Lower lobe of right lung (tissue), 2 donors: ENCODE measurements at regions not wholly inside any gene's neighbourhood (a gene's known extent, or its start where the extent isn't known, plus 50 kb on each side); places are given as distances from the start of the nearest gene placed in this dataset. TPM values are rescaled to one million over a fixed set of nuclear protein-coding genes. Genes with fewer than 3 reads are reported as not detected.
"Not testable (repeated sequence)": the region's sequence is repeated elsewhere in the genome, so short reads cannot be mapped to it uniquely, and the experiment has no call there.

Source experiments
- ATAC-seq, 2 donors: fragments of 200-7000 bp; cut with Tn5 transposase; one replicate each; pipeline ENCODE4 v1.9.1; 2020 to 2022; ENCODE audit warnings: mild to moderate bottlenecking in 2 of 2, moderate library complexity in 2 of 2
- DNase-seq: peaks from one replicate; pipeline ENCODE4 v3.0.0-alpha.2; 2020
- H3K27ac ChIP-seq: fragments of 200-600 bp; one replicate; pipeline ENCODE4 v1.8.0; 2022
- H3K27me3 ChIP-seq: fragments of 200-600 bp; one replicate; pipeline ENCODE4 v1.8.0; 2022; ENCODE audit warnings: low read depth
- H3K36me3 ChIP-seq: fragments of 200-600 bp; one replicate; pipeline ENCODE4 v1.8.0; 2022; ENCODE audit warnings: mild to moderate bottlenecking
- H3K4me1 ChIP-seq: fragments of 200-600 bp; one replicate; pipeline ENCODE4 v1.8.0; 2022
- H3K4me3 ChIP-seq: fragments of 200-600 bp; one replicate; pipeline ENCODE4 v1.8.0; 2022; ENCODE audit warnings: mild to moderate bottlenecking
- H3K9me3 ChIP-seq: fragments of 200-600 bp; one replicate; pipeline ENCODE4 v1.8.0; 2022
- CTCF ChIP-seq: fragments of 200-600 bp; IDR thresholded peaks from one replicate; pipeline ENCODE4 v1.8.0; 2022; ENCODE audit warnings: antibody characterized with exemption, mild to moderate bottlenecking
- intact Hi-C: fragments of 100-400 bp; cut with DNase I; formaldehyde crosslinking; loops from one replicate; pipeline ENCODE4 v1.11.0; 2022
- microRNA-seq: library from miRNA; unstranded; fragments of <30 nt; microRNA quantifications from one replicate; pipeline ENCODE4 v1.2.0, GENCODE V29; 2020; ENCODE audit warnings: borderline number of aligned reads
- donor health status: DM: no; HTN: yes; CAD: no; lungs with severe emphysema.

- ATAC-seq: no peak
- no peaks in the 10 kb centered on the region for H3K4me1 ChIP-seq
- no peak overlapping the region for H3K4me3 ChIP-seq
- DNase-seq: no peak
- no peak overlapping the region for H3K27ac ChIP-seq
- intact Hi-C loops: no loop called here
- H3K9me3 ChIP-seq: no peaks in the 10 kb centered on the region
- TF ChIP-seq CTCF: no peak
- no peaks in the 10 kb centered on the region for H3K27me3 ChIP-seq
- no peaks in the 10 kb centered on the region for H3K36me3 ChIP-seq
Observed at GRCh38 chr10:56470701-56471100, 109.6 kb upstream of the ZWINT start.

- intact Hi-C loops: no loop called here
Observed at GRCh38 chr10:56469482-56469881, 108.4 kb upstream of the ZWINT start.

GRCh38 chr10:56466005-56466404 lies 104.9 kb upstream of the ZWINT start:
- no peaks in the 10 kb centered on the region for H3K36me3 ChIP-seq
- intact Hi-C loops: no loop called here
- H3K9me3 ChIP-seq: no peaks in the 10 kb centered on the region
- H3K27ac ChIP-seq: no peak overlapping the region
- TF ChIP-seq CTCF: no peak
- H3K4me3 ChIP-seq: no peak overlapping the region
- no peak for DNase-seq
- no peaks in the 10 kb centered on the region for H3K27me3 ChIP-seq
- no peak for ATAC-seq
- no peaks in the 10 kb centered on the region for H3K4me1 ChIP-seq

More at GRCh38 chr10:56469482-56469881, 108.4 kb upstream of the ZWINT start:
- no peak for TF ChIP-seq CTCF
- Histone ChIP-seq H3K4me3 (no peak overlapping the region), H3K4me1 (no peaks in the 10 kb centered on the region), H3K9me3 (no peaks in the 10 kb centered on the region), H3K27ac (no peak overlapping the region), H3K27me3 (no peaks in the 10 kb centered on the region), H3K36me3 (no peaks in the 10 kb centered on the region)
- no peak for ATAC-seq
- DNase-seq: no peak

GRCh38 chr10:56449770-56450169 lies 88.7 kb upstream of the ZWINT start:
- intact Hi-C loops: no loop called here
- H3K36me3 ChIP-seq: no peaks in the 10 kb centered on the region
- DNase-seq (no peak), ATAC-seq (no peak)
- H3K27ac ChIP-seq: no peak overlapping the region
- H3K9me3 ChIP-seq: no peaks in the 10 kb centered on the region
- no peak for TF ChIP-seq CTCF
- H3K4me1 ChIP-seq: no peaks in the 10 kb centered on the region
- no peak overlapping the region for H3K4me3 ChIP-seq
- H3K27me3 ChIP-seq: no peaks in the 10 kb centered on the region

- H3K4me1 ChIP-seq, H3K36me3 ChIP-seq, intact Hi-C loops, H3K27me3 ChIP-seq, ATAC-seq, H3K9me3 ChIP-seq, DNase-seq, H3K4me3 ChIP-seq, H3K27ac ChIP-seq: not testable (repeated sequence)
Observed at GRCh38 chr10:56447613-56448012, 86.6 kb upstream of the ZWINT start.

- H3K36me3 ChIP-seq, ATAC-seq, H3K27me3 ChIP-seq, H3K4me1 ChIP-seq, H3K27ac ChIP-seq, intact Hi-C loops, H3K4me3 ChIP-seq, H3K9me3 ChIP-seq, DNase-seq: not testable (repeated sequence)
Observed at GRCh38 chr10:56441337-56441736, 80.3 kb upstream of the ZWINT start.

Small RNA genes in the stretch of these regions (microRNA-seq; reads per million reads assigned to microRNA genes)
- gene MIR3924: not detected
